Naive thymus-derived CD4-positive, alpha-beta T cell (primary cell): ENCODE measurements at regions not wholly inside any gene's neighbourhood (a gene's known extent, or its start where the extent isn't known, plus 50 kb on each side); places are given as distances from the start of the nearest gene placed in this dataset.
A peak's percentile ranks its signal among the peaks of the same experiment; 100 is the strongest.

Experiments used
- ATAC-seq: fragments of 150-1000 bp; cut with Tn5 transposase; 2 replicates; pipeline ENCODE4 v1.10.0; 2021; ENCODE audit warnings: mild to moderate bottlenecking, moderate library complexity
- CTCF ChIA-PET: fragments of 350-600 bp; sonication (Branson Sonifier 250); formaldehyde crosslinking; loops from one replicate; lab custom pipeline; 2021; ENCODE audit warnings: antibody characterized with exemption; lab: Charles Lee
- POLR2A ChIA-PET: fragments of 350-600 bp; sonication (Branson Sonifier 250); formaldehyde crosslinking; loops from one replicate; lab custom pipeline; 2021; ENCODE audit warnings: antibody characterized with exemption, inconsistent platforms; lab: Charles Lee
- DNase-seq, 9 donors: peaks; one replicate each; pipeline versions ENCODE4 v3.0.0 to v3.0.0-alpha.2; 2020 to 2022; ENCODE audit warnings: mixed read lengths in 1 of 9
- H3K27ac ChIP-seq: one replicate; pipeline ENCODE4 v1.7.0; 2013; ENCODE audit warnings: mild to moderate bottlenecking, low read depth, low read length, moderate library complexity
- H3K27me3 ChIP-seq, 2 donors: one replicate each; pipeline ENCODE4 v1.7.0; 2013; ENCODE audit warnings: low read length in 2 of 2, mild to moderate bottlenecking in 2 of 2, moderate library complexity in 2 of 2; ENCODE audit not compliant: control insufficient read depth in 2 of 2, insufficient read depth in 2 of 2
- H3K36me3 ChIP-seq, 3 experiments: 1 replicate in 2 of 3; 2 replicates in 1 of 3; pipeline ENCODE4 v1.7.0; 2013; ENCODE audit warnings: low read length in 3 of 3, mild to moderate bottlenecking in 3 of 3, moderate library complexity in 1 of 3; ENCODE audit not compliant: insufficient read depth in 3 of 3, control insufficient read depth in 2 of 3
- H3K4me1 ChIP-seq, 2 donors: one replicate each; pipeline ENCODE4 v1.7.0; 2013; ENCODE audit warnings: low read length in 2 of 2, mild to moderate bottlenecking in 2 of 2, moderate library complexity in 1 of 2; ENCODE audit not compliant: control insufficient read depth in 2 of 2, insufficient read depth in 2 of 2
- H3K4me3 ChIP-seq: 2 replicates; pipeline ENCODE4 v1.7.0; 2013; ENCODE audit warnings: mild to moderate bottlenecking, low read length
- H3K9me3 ChIP-seq, 3 experiments: 1 replicate in 2 of 3; 2 replicates in 1 of 3; pipeline ENCODE4 v1.7.0; 2013; ENCODE audit warnings: low read length in 3 of 3; ENCODE audit not compliant: control insufficient read depth in 2 of 3
- H3K27ac Mint-ChIP-seq, 9 donors: one replicate each; pipeline ENCODE4 v1.8.0; 2020 to 2022; ENCODE audit warnings: mixed read lengths in 9 of 9, mild to moderate bottlenecking in 8 of 9, moderate library complexity in 5 of 9, inconsistent platforms in 2 of 9
- H3K27me3 Mint-ChIP-seq, 5 donors: one replicate each; pipeline ENCODE4 v1.8.0; 2021 to 2022; ENCODE audit warnings: mixed read lengths in 5 of 5, mild to moderate bottlenecking in 1 of 5
- H3K36me3 Mint-ChIP-seq, 5 donors: one replicate each; pipeline ENCODE4 v1.8.0; 2020 to 2022; ENCODE audit warnings: mixed read lengths in 5 of 5, mild to moderate bottlenecking in 3 of 5, inconsistent platforms in 1 of 5
- H3K4me1 Mint-ChIP-seq, 7 donors: one replicate each; pipeline ENCODE4 v1.8.0; 2020 to 2022; ENCODE audit warnings: mixed read lengths in 7 of 7, mild to moderate bottlenecking in 3 of 7, inconsistent platforms in 1 of 7
- H3K4me3 Mint-ChIP-seq, 10 donors: one replicate each; pipeline ENCODE4 v1.8.0; 2020 to 2022; ENCODE audit warnings: mild to moderate bottlenecking in 10 of 10, mixed read lengths in 10 of 10, moderate library complexity in 6 of 10, inconsistent platforms in 2 of 10
- H3K9me3 Mint-ChIP-seq, 11 donors: one replicate each; pipeline ENCODE4 v1.8.0; 2020 to 2022; ENCODE audit warnings: mixed read lengths in 11 of 11, mild to moderate bottlenecking in 4 of 11, inconsistent platforms in 1 of 11, moderate library complexity in 1 of 11
- intact Hi-C, 2 donors: fragments of 100-400 bp; cut with micrococcal nuclease; formaldehyde crosslinking; loops; one replicate each; pipeline ENCODE4 v1.15.1; 2023

DNA sequence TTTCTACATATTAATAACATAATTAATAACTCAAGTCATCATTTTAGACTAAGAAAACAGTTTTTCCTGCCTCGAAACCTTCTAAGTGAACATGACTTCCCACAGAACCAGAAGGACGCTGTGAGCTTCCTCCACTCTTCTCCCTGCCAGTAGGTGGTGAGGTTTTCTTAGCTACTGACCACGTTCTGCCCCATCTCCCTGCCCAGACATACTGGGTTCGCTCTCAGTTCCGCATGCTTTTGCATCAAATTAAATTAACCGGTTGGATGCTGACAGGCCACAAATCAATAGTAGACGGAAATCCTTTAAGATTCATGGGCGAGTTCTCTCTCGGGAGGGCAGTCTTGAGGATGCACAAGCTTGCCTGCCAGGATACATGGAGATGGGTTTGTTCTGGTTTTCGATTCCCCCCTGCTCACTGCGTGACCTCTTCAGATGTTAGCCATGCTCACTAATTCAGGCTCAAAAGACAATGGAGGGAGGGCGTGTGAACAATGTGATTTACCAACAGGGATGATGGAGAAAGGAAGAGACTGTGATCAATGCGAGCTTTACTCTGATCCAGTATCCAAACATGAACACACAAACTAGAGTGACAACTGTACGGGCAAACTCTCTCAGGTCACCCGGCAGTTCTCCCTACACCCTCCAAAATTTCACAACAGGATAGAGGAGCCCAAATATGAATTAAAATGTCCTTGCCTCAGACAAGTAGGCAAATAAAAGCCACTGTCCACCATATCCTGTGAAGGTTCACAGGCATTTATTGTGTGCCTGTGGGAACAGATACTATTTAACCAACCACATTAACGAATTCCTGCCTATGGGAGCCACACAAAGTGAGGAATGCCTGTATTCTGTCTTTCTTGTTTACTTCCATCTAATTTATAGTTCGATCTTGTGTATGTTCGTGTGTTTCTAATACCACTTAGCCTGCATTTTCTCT lies 375.7 kb downstream of the EIPR1 start:
- DNase-seq (peak in 2 of 9 donors; percentile 2 to 4), ATAC-seq (no peak)
- no peaks in the 10 kb centered on the region for H3K36me3 Mint-ChIP-seq
- H3K36me3 ChIP-seq = no peaks in the 10 kb centered on the region
- no peaks in the 10 kb centered on the region for H3K9me3 Mint-ChIP-seq
- H3K27me3 ChIP-seq = no peaks in the 10 kb centered on the region
- H3K27ac Mint-ChIP-seq = no peak overlapping the region
- ChIA-PET CTCF (interaction anchor here (1.2 kb wide), 1 partner anchor 302 kb away, joined by 3 read pairs; no protein-coding TSS in a partner anchor), POLR2A (no interaction called here)
- H3K4me1 ChIP-seq = no peaks in the 10 kb centered on the region
- intact Hi-C loops = loop anchor here (1.0 kb wide), 1 partner anchor 301 kb away; no protein-coding TSS in a partner anchor
- H3K27ac ChIP-seq = no peak overlapping the region
- no peaks in the 10 kb centered on the region for H3K9me3 ChIP-seq
- H3K4me3 ChIP-seq = no peak overlapping the region
- H3K4me3 Mint-ChIP-seq = no peak overlapping the region
- peaks cover 11 to 29% (median 28%) of the 10 kb centered on the region in 5 donors for H3K27me3 Mint-ChIP-seq
- peaks cover 0 to 1% (median 0%) of the 10 kb centered on the region in 7 donors for H3K4me1 Mint-ChIP-seq

DNA sequence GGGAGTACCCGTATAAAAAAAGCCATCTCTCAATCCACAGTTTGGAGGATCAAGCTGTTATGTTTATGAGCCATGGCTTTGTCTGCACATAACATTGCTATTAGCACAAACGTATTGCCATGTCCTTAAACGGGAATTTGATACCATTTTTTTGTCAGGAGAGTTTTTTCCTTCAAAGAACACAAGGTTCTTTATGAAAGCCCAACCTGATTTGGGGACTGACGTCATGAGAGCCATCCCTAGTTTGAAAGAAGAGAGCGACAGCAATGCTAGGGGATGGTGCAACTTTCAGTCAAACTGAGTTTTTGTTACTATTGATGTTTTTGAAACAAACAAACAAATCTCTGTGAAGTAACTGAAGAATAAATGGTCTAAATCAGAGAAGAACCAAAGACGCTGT lies 376.6 kb downstream of the EIPR1 start:
- Histone ChIP-seq H3K4me3 (no peak overlapping the region), H3K36me3 (no peaks in the 10 kb centered on the region), H3K27ac (no peak overlapping the region), H3K9me3 (no peaks in the 10 kb centered on the region), H3K27me3 (no peaks in the 10 kb centered on the region), H3K4me1 (no peaks in the 10 kb centered on the region)
- H3K27me3 Mint-ChIP-seq = peaks cover 12 to 26% (median 22%) of the 10 kb centered on the region in 5 donors
- H3K4me3 Mint-ChIP-seq = no peak overlapping the region
- POLR2A ChIA-PET = no interaction called here
- intact Hi-C loops = loop anchor here (1.0 kb wide), 1 partner anchor 302 kb away; no protein-coding TSS in a partner anchor
- no peak for ATAC-seq
- H3K4me1 Mint-ChIP-seq = peaks cover 0 to 1% (median 0%) of the 10 kb centered on the region in 7 donors
- DNase-seq = no peak
- H3K9me3 Mint-ChIP-seq = no peaks in the 10 kb centered on the region
- H3K27ac Mint-ChIP-seq = no peak overlapping the region
- H3K36me3 Mint-ChIP-seq = no peaks in the 10 kb centered on the region
- CTCF ChIA-PET = interaction anchor here (1.2 kb wide), 1 partner anchor 302 kb away, joined by 3 read pairs; no protein-coding TSS in a partner anchor

DNA sequence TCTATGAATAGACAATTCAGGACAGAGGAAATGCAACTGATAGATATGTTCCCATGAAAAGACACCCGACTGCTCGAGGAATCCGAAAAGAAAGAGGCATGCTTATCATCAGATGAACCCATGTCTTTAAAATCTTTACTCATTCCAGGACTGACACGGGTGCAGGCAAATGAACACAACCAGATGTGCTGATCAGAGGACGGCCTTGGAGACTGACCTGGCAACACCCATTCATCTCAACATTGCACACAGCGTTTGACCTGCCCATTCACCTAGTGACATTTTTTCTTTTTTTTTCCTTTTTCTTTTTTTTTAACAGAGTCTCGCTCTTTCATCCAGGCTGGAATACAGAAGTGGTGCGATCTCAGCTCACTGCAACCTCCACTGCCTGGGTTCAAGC lies 377.5 kb downstream of the EIPR1 start:
- no peaks in the 10 kb centered on the region for H3K9me3 ChIP-seq
- H3K27me3 ChIP-seq = no peaks in the 10 kb centered on the region
- H3K36me3 ChIP-seq = no peaks in the 10 kb centered on the region
- Mint-ChIP-seq H3K9me3 (no peaks in the 10 kb centered on the region), H3K4me1 (peaks cover 0 to 1% (median 0%) of the 10 kb centered on the region in 7 donors), H3K4me3 (no peak overlapping the region), H3K36me3 (no peaks in the 10 kb centered on the region), H3K27me3 (peaks cover 12 to 20% (median 18%) of the 10 kb centered on the region in 5 donors), H3K27ac (no peak overlapping the region)
- DNase-seq (no peak), ATAC-seq (no peak)
- ChIA-PET POLR2A (no interaction called here), CTCF (no interaction called here)
- H3K27ac ChIP-seq = no peak overlapping the region
- no peak overlapping the region for H3K4me3 ChIP-seq
- intact Hi-C loops = no loop called here
- no peaks in the 10 kb centered on the region for H3K4me1 ChIP-seq

DNA sequence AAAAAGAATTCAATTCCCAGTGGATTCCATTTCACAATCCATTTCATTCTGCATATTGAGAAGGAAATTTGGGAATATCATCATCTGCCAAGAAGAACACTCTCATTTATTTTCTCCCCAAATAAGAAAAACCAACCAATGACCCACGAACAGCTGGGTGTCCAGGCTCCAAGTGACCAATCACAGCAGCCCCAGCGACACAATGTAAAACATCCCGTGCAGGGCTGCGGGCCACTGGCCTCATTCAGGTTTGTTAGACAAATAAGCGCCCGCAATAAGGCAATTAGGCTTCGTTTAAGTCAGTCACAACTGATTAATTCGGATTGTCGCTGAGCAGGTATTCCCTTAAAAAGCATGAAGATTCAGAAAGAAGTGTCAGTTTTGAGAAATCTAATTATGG lies 378.6 kb downstream of the EIPR1 start:
- ChIA-PET CTCF (no interaction called here), POLR2A (no interaction called here)
- H3K4me1 ChIP-seq = no peaks in the 10 kb centered on the region
- no peak overlapping the region for H3K4me3 ChIP-seq
- no peaks in the 10 kb centered on the region for H3K4me1 Mint-ChIP-seq
- intact Hi-C loops = no loop called here
- no peak overlapping the region for H3K27ac ChIP-seq
- no peaks in the 10 kb centered on the region for H3K36me3 Mint-ChIP-seq
- H3K4me3 Mint-ChIP-seq = no peak overlapping the region
- H3K36me3 ChIP-seq = no peaks in the 10 kb centered on the region
- H3K27ac Mint-ChIP-seq = no peak overlapping the region
- ATAC-seq (no peak), DNase-seq (no peak)
- H3K27me3 ChIP-seq = no peaks in the 10 kb centered on the region
- no peaks in the 10 kb centered on the region for H3K9me3 Mint-ChIP-seq
- peaks cover 6 to 14% (median 12%) of the 10 kb centered on the region in 5 donors for H3K27me3 Mint-ChIP-seq
- no peaks in the 10 kb centered on the region for H3K9me3 ChIP-seq

- intact Hi-C loops = no loop called here
- Mint-ChIP-seq H3K4me1 (no peaks in the 10 kb centered on the region), H3K4me3 (no peak overlapping the region), H3K36me3 (no peaks in the 10 kb centered on the region), H3K9me3 (peaks cover 0 to 25% (median 7%) of the 10 kb centered on the region in 11 donors), H3K27me3 (peaks cover 2 to 41% (median 19%) of the 10 kb centered on the region in 5 donors), H3K27ac (no peak overlapping the region)
- Histone ChIP-seq H3K4me3 (no peak overlapping the region), H3K27ac (no peak overlapping the region), H3K4me1 (no peaks in the 10 kb centered on the region), H3K36me3 (no peaks in the 10 kb centered on the region), H3K27me3 (no peaks in the 10 kb centered on the region), H3K9me3 (no peaks in the 10 kb centered on the region)
- POLR2A ChIA-PET = no interaction called here
- CTCF ChIA-PET = no interaction called here
- ATAC-seq = no peak
- no peak for DNase-seq
Observed at GRCh38 chr2:2993172-2993692, 384.4 kb downstream of the EIPR1 start.

DNA sequence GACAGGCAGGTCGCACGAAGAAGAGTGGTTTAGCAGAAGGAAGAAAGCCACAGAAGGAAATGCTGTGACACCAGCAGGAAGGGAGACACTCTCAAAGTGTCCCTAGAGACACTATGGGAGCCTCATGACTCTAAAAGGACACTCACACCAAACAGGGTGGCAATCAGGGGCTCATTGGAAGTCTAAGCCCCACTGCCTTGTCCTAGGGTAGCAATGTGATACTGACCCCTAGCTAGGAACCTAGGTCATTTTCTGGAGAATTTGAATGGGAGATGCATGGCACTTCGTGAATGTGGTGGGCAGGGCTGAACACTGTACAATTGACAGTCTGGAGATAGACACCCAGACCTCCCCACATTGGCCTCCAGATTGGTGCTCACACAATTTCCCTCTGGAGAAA lies 385.0 kb downstream of the EIPR1 start:
- H3K4me1 Mint-ChIP-seq = no peaks in the 10 kb centered on the region
- ChIA-PET CTCF (no interaction called here), POLR2A (no interaction called here)
- H3K27ac Mint-ChIP-seq = no peak overlapping the region
- ATAC-seq (no peak), DNase-seq (no peak)
- intact Hi-C loops = no loop called here
- peaks cover 2 to 43% (median 19%) of the 10 kb centered on the region in 5 donors for H3K27me3 Mint-ChIP-seq
- Histone ChIP-seq H3K9me3 (no peaks in the 10 kb centered on the region), H3K27me3 (no peaks in the 10 kb centered on the region), H3K4me3 (no peak overlapping the region), H3K27ac (no peak overlapping the region), H3K4me1 (no peaks in the 10 kb centered on the region), H3K36me3 (no peaks in the 10 kb centered on the region)
- no peak overlapping the region for H3K4me3 Mint-ChIP-seq
- peaks cover 0 to 28% (median 7%) of the 10 kb centered on the region in 11 donors for H3K9me3 Mint-ChIP-seq
- H3K36me3 Mint-ChIP-seq = no peaks in the 10 kb centered on the region
